Epithelial cell of proximal tubule (primary cell): ENCODE measurements at regions not wholly inside any gene's neighbourhood (a gene's known extent, or its start where the extent isn't known, plus 50 kb on each side); places are given as distances from the start of the nearest gene placed in this dataset.

Experiments
- DNase-seq: peaks from one replicate; pipeline ENCODE4 v3.0.0-alpha.2; 2011; ENCODE audit warnings: low read depth
- H3K4me3 ChIP-seq: 2 replicates; pipeline ENCODE4 v1.5.1; 2011; ENCODE audit warnings: low read depth, mild to moderate bottlenecking, low read length
- CTCF ChIP-seq: conservative IDR thresholded peaks from 2 replicates; pipeline ENCODE4 v1.5.1; 2012; ENCODE audit warnings: low read depth, mild to moderate bottlenecking, low read length

GRCh38 chr21:16788584-16788983 lies 724.3 kb upstream of the CXADR start:
- no peak for DNase-seq
- TF ChIP-seq CTCF, result no peak

GRCh38 chr21:16789636-16790035 lies 723.2 kb upstream of the CXADR start:
- H3K4me3 ChIP-seq, result no peak overlapping the region
- DNase-seq, result no peak
- no peak for TF ChIP-seq CTCF

More at GRCh38 chr21:16788584-16788983, 724.3 kb upstream of the CXADR start:
- H3K4me3 ChIP-seq, result no peak overlapping the region

DNA sequence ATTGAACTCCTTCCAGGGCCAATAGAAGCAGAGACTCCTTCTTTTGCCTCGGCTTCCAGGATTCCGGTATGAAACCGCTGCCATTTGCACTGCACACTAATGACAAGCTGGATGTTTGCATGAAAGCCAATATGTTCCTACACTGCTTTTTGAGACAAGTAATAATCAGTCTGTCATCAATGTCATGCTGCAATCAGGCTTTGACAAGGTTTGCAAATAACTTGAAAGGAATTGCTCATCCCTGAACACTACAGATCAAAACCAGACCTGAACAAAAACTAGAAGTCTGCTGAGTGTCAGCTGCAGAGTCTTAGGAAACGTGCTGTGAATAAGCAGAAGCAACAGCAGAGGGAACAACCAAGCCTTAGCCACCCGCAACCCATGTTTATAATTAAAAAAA lies 720.7 kb upstream of the CXADR start:
- no peak for DNase-seq
- TF ChIP-seq CTCF, result no peak
- no peak overlapping the region for H3K4me3 ChIP-seq

GRCh38 chr21:16794950-16795349 lies 717.9 kb upstream of the CXADR start:
- TF ChIP-seq CTCF, result no peak
- DNase-seq, result peak; percentile 37
- no peak overlapping the region for H3K4me3 ChIP-seq

DNA sequence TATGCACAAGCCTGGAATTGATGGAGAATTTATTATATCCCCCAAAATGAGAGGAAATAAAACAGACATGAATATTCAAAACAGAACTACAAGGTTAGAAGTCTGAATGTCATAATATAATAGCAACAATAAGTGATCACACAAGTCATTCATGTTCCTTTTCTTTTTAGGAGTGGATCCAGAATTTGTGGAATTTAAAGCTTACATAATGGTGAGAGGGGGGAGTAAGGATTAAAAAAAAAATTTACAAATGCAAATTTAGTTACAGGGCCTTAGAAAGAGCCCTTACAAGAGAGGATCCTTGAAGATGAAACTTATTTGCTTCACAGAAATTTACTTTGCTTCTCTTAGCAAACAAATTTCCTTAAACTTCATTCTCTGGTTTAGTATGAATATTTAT lies 716.1 kb upstream of the CXADR start:
- no peak overlapping the region for H3K4me3 ChIP-seq
- DNase-seq, result no peak
- TF ChIP-seq CTCF, result no peak

DNA sequence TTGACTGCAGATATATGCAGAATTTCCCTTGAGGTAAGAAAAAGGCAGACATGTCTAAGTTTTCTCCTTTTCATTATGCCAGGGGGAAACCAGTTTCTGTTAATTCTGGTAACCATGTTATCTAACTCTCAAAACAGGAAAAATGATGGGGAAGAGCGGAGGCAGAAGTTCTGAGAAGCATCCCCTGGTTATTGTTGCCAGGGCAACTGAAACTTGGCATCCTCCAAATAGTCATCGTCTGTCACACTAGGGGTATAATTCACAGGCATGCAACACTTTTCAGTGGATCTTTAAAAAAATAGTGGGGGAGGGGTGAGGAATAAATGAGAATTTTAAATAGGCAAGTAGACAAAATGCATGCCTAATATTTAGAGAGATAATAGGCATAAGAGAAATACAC lies 715.3 kb upstream of the CXADR start:
- DNase-seq, result no peak
- no peak overlapping the region for H3K4me3 ChIP-seq
- TF ChIP-seq CTCF, result no peak

GRCh38 chr21:16797966-16798365 lies 714.9 kb upstream of the CXADR start:
- TF ChIP-seq CTCF, result no peak
- H3K4me3 ChIP-seq, result no peak overlapping the region
- no peak for DNase-seq
